HG03378 (cell line): ENCODE measurements at regions not wholly inside any gene's neighbourhood (a gene's known extent, or its start where the extent isn't known, plus 50 kb on each side); places are given as distances from the start of the nearest gene placed in this dataset.
"Not testable (repeated sequence)": the region's sequence is repeated elsewhere in the genome, so short reads cannot be mapped to it uniquely, and the experiment has no call there.

Experiments used
- ATAC-seq: cut with Tn5 transposase; IDR thresholded peaks from one replicate; pipeline ENCODE4 v1.9.1; 2021; ENCODE audit warnings: mild to moderate bottlenecking, moderate library complexity; ENCODE audit not compliant: unreplicated experiment

GRCh38 chr2:76073992-76074604 lies 363.4 kb upstream of the GCFC2 start:
- no peak for ATAC-seq

DNA sequence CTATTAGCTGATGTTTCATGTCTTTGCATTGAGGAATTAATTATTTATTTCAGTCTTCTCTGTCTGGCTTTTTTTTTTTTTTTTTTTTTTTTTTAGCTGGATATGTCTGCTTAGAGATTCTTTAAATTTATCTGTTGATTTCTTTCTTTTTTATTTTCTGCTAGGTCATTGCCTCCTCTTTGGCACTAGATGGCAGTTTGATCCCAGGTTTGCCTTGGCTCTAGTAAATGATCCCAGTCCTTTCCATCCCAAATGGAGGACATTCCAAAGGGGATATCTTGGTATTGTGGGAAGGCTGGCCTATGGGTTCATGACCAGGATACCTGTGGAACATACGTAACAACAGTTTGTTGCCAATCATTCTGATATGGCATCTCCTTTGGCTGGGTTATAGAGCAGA lies 339.5 kb upstream of the GCFC2 start:
- no peak for ATAC-seq

- ATAC-seq, result no peak
These were observed 334.0 kb upstream of the GCFC2 start for GRCh38 chr2:76044701-76045100.

DNA sequence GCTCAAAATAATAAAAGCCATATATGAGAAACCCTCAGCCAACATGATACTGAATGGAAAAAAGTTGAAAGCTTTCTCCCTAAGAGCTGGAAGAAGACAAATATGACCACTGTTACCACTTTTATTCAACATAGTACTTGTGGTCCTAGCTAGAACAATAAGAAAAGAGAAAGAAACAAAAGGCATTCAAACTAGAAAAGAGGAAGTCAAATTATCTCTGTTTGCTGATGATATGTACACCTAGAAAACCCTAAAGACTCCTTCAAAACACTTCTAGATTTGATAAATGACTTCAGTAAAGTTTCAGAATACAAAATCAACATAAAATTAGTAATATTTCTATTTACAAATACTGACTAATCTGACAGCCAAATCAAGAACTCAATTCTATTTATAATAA lies 328.8 kb upstream of the GCFC2 start:
- no peak for ATAC-seq

DNA sequence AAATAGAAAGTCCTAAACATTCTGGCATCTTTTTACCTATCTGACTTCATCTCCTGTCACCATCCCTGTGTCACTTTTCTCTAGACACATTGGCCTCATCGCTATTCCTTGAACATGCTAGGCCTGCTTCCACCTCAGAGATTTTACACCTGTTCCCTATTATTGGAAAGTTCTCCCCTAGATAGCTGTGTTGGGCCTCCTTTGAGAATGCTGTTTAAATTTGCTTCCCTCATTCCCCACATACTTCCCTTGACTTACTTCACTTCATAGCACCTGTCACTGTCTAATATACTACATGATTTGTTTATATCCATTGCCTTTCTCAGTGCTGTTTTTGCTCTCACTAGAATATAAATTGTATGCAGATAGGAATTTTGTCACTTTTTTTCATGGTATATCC lies 317.0 kb upstream of the GCFC2 start:
- no peak for ATAC-seq

- ATAC-seq, result no peak
These were observed 308.4 kb upstream of the GCFC2 start for GRCh38 chr2:76019128-76019527.

DNA sequence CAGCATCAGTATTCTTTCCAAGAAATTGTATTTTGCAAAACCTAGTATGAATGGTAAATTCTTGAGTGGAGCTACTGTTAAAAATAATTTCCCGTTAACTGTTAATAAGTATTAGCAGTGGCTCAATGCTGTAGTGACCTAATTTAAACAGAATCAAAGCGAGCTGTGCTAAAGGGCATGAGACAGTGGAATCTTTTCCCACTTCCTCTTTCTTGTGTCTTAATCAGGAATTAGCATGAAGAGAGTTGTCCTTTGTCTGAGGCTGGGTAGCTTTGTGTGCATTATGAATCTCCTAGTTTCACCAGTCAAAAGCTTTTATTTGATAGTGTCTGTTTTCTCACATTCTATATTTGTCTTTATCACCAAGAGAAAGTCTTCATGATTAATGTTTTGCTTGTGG lies 298.8 kb upstream of the GCFC2 start:
- no peak for ATAC-seq

DNA sequence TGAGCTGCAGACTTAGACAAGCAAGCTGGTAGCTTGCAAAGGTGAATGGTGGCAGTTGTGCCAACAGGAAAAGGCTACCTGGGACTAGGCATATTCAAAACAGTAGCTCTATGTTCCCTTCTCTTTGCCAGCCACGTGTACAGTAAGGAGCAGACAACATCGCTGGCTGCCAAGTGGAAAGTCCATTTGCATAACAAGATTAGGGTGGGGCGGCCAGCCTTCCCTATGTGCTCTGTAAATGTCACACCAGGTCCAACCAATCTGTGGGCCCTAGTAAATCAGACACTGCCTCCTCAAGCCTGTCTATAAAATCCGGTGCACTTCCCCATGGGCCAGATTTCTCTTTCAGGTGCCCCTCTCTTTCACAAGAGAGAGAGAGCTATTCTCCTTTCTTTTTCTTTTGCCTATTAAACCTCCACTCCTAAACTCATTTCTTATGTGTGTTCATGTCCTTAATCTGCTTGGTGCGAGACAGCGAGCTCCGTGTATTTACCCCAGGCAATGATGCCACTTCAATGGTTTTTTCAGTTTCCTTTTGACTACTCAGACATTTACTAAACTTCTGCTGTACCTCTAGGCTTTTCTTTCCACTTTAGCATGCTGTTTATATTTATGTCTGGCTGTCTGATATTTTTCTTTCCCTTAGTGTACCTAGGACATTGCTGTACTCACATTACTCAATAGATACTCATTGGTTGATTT lies 297.4 kb upstream of the GCFC2 start:
- no peak for ATAC-seq

DNA sequence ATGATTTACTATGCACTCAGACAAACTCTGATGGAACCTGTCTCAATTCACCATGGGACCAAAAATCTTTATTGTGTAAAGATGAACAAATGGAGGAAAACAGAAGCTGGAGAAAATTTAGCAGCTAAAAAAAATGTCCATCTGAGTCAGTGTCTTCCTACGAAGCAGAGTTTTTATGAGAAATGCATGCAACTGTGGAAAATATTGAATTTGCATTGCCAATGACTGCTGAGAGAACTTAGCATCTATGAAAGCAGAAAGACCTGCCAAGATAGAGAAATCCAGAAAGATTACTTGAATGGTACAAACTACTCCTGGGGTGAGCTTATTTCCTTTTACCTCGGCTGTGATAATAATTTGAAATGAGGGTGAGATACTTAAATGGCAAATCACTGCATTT lies 289.7 kb upstream of the GCFC2 start:
- ATAC-seq, result no peak

DNA sequence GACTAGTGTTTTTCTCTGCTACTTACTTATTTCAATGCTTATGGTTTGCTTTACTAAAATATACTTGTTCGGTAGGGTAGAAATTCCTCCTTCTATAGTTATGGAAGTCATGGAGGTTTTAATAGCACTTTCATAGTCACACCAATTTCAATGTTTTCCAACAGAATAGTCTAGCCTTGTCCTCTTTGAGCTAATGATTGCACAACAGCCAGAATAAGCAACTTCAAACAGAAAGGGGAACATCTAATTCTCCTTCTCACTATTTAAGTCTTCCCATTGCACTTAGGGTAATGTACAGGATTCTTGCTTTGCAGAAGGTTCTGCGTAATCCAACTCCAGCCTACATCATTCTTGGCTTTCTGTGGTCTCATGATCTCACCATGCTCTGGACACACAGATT lies 287.7 kb upstream of the GCFC2 start:
- ATAC-seq, result no peak

GRCh38 chr2:75994759-75995158 lies 284.0 kb upstream of the GCFC2 start:
- no peak for ATAC-seq

GRCh38 chr2:75988622-75989021 lies 277.9 kb upstream of the GCFC2 start:
- ATAC-seq, result not testable (repeated sequence)

DNA sequence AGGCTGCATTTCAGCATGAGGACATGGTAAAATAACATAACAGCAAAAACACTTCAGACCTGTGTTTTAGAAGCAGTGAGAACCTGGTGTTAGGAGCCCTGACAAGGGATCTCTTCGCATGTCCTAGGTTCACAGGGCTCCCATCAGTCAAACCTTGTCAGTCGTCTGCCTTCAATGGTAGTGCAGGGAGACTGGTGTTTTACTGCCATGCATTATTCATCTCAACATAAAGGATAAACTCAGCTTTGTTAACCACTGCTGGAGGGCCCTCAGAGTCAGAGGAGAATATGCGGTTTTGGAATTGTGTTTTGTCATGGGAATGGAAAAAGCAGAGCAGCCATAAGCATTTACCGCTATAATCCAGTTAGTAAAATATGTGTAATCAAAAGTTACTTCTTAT lies 275.9 kb upstream of the GCFC2 start:
- no peak for ATAC-seq

DNA sequence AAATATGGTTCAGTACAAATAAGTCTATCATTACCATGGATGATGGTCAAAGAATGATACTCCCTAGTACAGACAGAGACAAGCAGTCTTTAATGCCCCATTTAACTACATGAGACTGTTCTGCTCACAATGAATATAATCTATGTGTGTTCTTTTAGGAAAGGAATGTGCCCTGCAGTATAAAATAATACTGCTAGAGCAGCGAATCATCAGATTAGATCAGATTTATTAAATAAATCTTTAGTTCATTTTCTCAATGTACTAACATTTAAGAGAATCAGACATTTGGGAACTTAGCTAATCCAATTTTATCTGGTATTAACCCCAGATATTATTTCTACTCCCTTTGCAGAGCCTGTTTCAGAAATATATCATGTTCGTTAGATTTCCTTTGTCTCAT lies 272.0 kb upstream of the GCFC2 start:
- no peak for ATAC-seq

GRCh38 chr2:75964646-75965045 lies 253.9 kb upstream of the GCFC2 start:
- no peak for ATAC-seq

GRCh38 chr2:75960472-75961009 lies 249.8 kb upstream of the GCFC2 start:
- no peak for ATAC-seq

GRCh38 chr2:75959724-75960471 lies 249.2 kb upstream of the GCFC2 start:
- ATAC-seq, result no peak

- no peak for ATAC-seq
These were observed 244.0 kb upstream of the GCFC2 start for GRCh38 chr2:75954761-75955160.

DNA sequence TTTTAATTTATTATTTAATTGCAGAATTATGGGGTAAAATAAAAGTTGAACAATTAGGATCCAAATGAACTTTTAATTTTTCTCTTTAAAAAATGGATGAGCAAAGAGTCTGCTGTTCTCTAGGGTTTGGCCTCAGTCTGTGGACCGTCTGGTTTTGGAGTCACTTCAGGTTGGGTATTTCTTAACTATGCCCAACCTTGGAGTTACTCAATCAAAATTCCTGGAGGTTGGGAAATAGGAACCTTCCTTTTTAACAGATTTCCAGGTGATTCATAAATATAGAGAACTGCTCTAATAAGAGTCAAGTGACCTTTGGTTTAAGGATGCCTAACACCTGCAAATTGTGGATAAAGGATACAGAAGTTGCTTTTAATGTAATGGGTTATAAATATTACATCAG lies 241.5 kb upstream of the GCFC2 start:
- ATAC-seq, result no peak

DNA sequence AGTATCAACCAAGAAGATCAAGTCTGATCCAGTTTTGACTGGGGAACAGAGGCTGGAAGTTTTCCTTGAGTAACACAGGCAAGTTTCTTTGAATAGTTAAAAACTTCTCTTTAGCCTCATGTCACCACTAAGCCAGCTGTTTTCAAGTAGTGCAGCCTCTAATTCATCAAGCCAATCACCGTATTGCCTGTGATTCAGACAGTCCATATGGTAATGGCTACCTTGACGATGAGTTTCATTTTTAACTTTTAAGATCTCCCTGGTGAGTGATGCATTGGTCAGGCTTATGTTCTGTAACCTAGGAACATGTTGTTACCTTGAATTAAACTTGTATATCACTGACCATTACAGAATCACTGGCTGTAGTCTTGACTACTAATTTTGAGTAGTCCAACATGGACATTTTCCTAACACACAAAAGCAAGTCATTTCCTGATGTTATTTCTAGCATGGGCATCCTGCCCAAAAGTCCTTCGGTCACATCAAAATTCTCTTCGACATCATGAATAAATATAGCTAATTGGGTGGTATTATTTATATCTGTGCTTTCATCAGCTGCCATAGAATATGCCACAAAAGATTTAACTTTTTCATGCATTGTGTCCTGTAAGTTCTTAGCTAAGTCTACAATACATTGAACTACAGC lies 238.8 kb upstream of the GCFC2 start:
- ATAC-seq, result no peak

DNA sequence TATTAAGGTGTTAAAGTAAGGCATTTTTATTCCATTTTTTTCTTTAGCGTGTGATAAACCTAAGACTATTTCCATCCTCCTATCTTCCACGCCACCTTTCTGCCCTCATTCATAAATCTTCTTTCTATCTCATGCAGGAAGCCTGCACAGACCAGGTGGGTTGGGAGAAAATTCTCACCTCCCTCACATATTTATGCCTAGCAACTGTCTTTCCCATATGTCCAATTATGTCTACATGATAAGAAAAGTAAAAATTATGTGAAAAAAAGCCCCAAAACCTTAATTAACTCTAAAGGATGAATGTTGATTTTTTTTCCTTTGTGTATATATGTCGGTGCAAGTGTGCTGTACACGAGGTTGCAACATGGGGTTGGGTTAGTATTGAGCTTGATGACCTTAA lies 225.6 kb upstream of the GCFC2 start:
- no peak for ATAC-seq
